PC-9 (cell line): ENCODE measurements at regions not wholly inside any gene's neighbourhood (a gene's known extent, or its start where the extent isn't known, plus 50 kb on each side); places are given as distances from the start of the nearest gene placed in this dataset.

Experiments used
- BruUV-seq: library from RNA; stranded (reverse); fragments of 400-500 nt; replicated peaks from 2 replicates; lab custom pipeline; 2021; lab: Mats Ljungman, UMichigan
- CTCF ChIA-PET: fragments of 300-600 bp; sonication (Branson Sonifier 250); formaldehyde crosslinking; loops from one replicate; lab custom pipeline; 2022; ENCODE audit warnings: antibody characterized with exemption; lab: Charles Lee
- POLR2A ChIA-PET: fragments of 300-600 bp; sonication (Branson Sonifier 250); formaldehyde crosslinking; loops from one replicate; lab custom pipeline; 2022; ENCODE audit warnings: antibody characterized with exemption; ENCODE audit not compliant: unreplicated experiment; lab: Charles Lee
- DNase-seq, 2 experiments: peaks; one replicate each; pipeline versions ENCODE4 v3.0.0 to v3.0.0-alpha.2; 2015 to 2022; ENCODE audit warnings: mixed read lengths in 1 of 2
- H2AFZ ChIP-seq: fragments of 200-600 bp; sonication (generic); 2 replicates; pipeline ENCODE4 v1.8.1; 2017; ENCODE audit warnings: antibody characterized with exemption
- H3F3A ChIP-seq: fragments of 200-600 bp; sonication (generic); 2 replicates; pipeline ENCODE4 v1.8.1; 2017; ENCODE audit warnings: antibody characterized with exemption, mild to moderate bottlenecking, low read depth; ENCODE audit not compliant: insufficient read depth
- H3K27ac ChIP-seq: fragments of 200-600 bp; sonication (generic); 2 replicates; pipeline ENCODE4 v1.6.1; 2016; ENCODE audit warnings: mixed run types
- H3K27me3 ChIP-seq: fragments of 200-600 bp; sonication (generic); 2 replicates; pipeline ENCODE4 v1.6.1; 2016; ENCODE audit warnings: low read depth, mixed run types; ENCODE audit not compliant: insufficient read depth
- H3K36me3 ChIP-seq: fragments of 200-600 bp; sonication (generic); 2 replicates; pipeline ENCODE4 v1.6.1; 2016; ENCODE audit warnings: low read depth, mixed run types
- H3K4me1 ChIP-seq: fragments of 200-600 bp; sonication (generic); replicated peaks from 2 replicates; pipeline ENCODE4 v1.6.1; 2016; ENCODE audit warnings: mixed run types; ENCODE audit not compliant: insufficient read depth
- H3K4me2 ChIP-seq: fragments of 200-600 bp; sonication (generic); 2 replicates; pipeline ENCODE4 v1.6.1; 2017; ENCODE audit warnings: mixed run types
- H3K4me3 ChIP-seq: fragments of 200-600 bp; sonication (generic); 2 replicates; pipeline ENCODE4 v1.6.1; 2016; ENCODE audit warnings: mixed run types
- H3K79me2 ChIP-seq: fragments of 200-600 bp; sonication (generic); 2 replicates; pipeline ENCODE4 v1.6.1; 2017; ENCODE audit warnings: low read depth, mixed run types
- H3K9me2 ChIP-seq: fragments of 200-600 bp; sonication (generic); 2 replicates; pipeline ENCODE4 v1.8.1; 2017; ENCODE audit warnings: mild to moderate bottlenecking; ENCODE audit not compliant: insufficient read depth
- H3K9me3 ChIP-seq: fragments of 200-600 bp; sonication (generic); 2 replicates; pipeline ENCODE4 v1.8.1; 2016; ENCODE audit warnings: low read depth; ENCODE audit not compliant: insufficient read depth
- H4K20me1 ChIP-seq: fragments of 200-600 bp; sonication (generic); 2 replicates; pipeline ENCODE4 v1.8.1; 2017; ENCODE audit not compliant: insufficient read depth
- EZH2 ChIP-seq: fragments of 200-600 bp; sonication (generic); IDR thresholded peaks from 2 replicates; pipeline ENCODE4 v1.8.0; 2017; ENCODE audit warnings: antibody characterized with exemption, low read depth
- intact Hi-C: fragments of 100-400 bp; cut with micrococcal nuclease; formaldehyde crosslinking; loops from one replicate; pipeline ENCODE4 v1.10.0; 2022; ENCODE audit not compliant: unreplicated experiment
- TF ChIP-seq, protein P1 (sequence below): fragments of 200-600 bp; sonication (generic); conservative IDR thresholded peaks from 2 replicates; pipeline ENCODE4 v1.6.1; 2017; ENCODE audit warnings: mixed run types, antibody characterized with exemption, mild to moderate bottlenecking, moderate library complexity

GRCh38 chr4:125511715-125512114 lies 197.0 kb downstream of the FAT4 start:
- CTCF ChIA-PET = no interaction called here
- Histone ChIP-seq H3K27me3 (no peaks in the 10 kb centered on the region), H4K20me1 (no peaks in the 10 kb centered on the region)

GRCh38 chr4:125515016-125515415 lies 200.3 kb downstream of the FAT4 start:
- Histone ChIP-seq H3K36me3 (no peaks in the 10 kb centered on the region), H3K9me3 (no peaks in the 10 kb centered on the region), H4K20me1 (no peaks in the 10 kb centered on the region), H2AFZ (no peak overlapping the region), H3K4me2 (no peak overlapping the region), H3K79me2 (no peaks in the 10 kb centered on the region), H3K4me3 (no peak overlapping the region), H3F3A (no peaks in the 10 kb centered on the region), H3K27me3 (no peaks in the 10 kb centered on the region), H3K27ac (no peak overlapping the region), H3K9me2 (no peaks in the 10 kb centered on the region), H3K4me1 (no peaks in the 10 kb centered on the region)
- BruUV-seq = no TSS peak
- POLR2A ChIA-PET = no interaction called here
- CTCF ChIA-PET = no interaction called here
- DNase-seq = no peak
- intact Hi-C loops = loop anchor here (10.0 kb wide), 1 partner anchor 200 kb away; the partner anchor contains the start of gene FAT4
- TF ChIP-seq, protein P1, sequence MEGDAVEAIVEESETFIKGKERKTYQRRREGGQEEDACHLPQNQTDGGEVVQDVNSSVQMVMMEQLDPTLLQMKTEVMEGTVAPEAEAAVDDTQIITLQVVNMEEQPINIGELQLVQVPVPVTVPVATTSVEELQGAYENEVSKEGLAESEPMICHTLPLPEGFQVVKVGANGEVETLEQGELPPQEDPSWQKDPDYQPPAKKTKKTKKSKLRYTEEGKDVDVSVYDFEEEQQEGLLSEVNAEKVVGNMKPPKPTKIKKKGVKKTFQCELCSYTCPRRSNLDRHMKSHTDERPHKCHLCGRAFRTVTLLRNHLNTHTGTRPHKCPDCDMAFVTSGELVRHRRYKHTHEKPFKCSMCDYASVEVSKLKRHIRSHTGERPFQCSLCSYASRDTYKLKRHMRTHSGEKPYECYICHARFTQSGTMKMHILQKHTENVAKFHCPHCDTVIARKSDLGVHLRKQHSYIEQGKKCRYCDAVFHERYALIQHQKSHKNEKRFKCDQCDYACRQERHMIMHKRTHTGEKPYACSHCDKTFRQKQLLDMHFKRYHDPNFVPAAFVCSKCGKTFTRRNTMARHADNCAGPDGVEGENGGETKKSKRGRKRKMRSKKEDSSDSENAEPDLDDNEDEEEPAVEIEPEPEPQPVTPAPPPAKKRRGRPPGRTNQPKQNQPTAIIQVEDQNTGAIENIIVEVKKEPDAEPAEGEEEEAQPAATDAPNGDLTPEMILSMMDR = no peak
- TF ChIP-seq EZH2 = no peak

More at GRCh38 chr4:125511715-125512114, 197.0 kb downstream of the FAT4 start:
- no peak overlapping the region for H3K4me3 ChIP-seq
- H3K79me2 ChIP-seq = no peaks in the 10 kb centered on the region
- H3K36me3 ChIP-seq = no peaks in the 10 kb centered on the region
- POLR2A ChIA-PET = no interaction called here
- no peak overlapping the region for H3K4me2 ChIP-seq
- BruUV-seq = no TSS peak
- no peak overlapping the region for H3K27ac ChIP-seq
- no peaks in the 10 kb centered on the region for H3K9me2 ChIP-seq
- no peaks in the 10 kb centered on the region for H3K4me1 ChIP-seq
- TF ChIP-seq, protein P1 = no peak
- no peak for TF ChIP-seq EZH2
- no peaks in the 10 kb centered on the region for H3K9me3 ChIP-seq
- intact Hi-C loops = loop anchor here (10.0 kb wide), 1 partner anchor 197 kb away; the partner anchor contains the start of gene FAT4
- no peaks in the 10 kb centered on the region for H3F3A ChIP-seq
- no peak for DNase-seq
- 0 out of 2 replicates have a peak overlapping the region, but pooled peaks have one; percentile 0 for H2AFZ ChIP-seq

DNA sequence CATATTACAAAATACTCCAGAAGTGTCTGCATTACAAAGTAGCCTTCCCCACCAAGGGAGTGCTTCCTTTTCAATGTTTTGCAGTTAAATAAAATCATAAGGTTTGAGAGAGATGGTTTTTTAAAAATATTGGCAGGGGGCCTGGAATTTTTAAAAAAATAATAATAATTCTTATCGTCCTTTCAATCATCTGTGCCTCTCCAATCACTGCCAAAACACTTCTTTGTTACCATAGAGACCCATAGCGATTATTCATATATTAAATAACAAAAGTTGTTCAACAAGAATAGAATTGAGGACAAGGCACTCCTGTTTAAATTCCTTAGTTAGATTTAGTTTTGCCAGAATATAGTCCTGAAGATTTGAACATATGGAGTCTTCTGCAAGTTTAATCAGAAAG lies 203.1 kb downstream of the FAT4 start:
- no peak for DNase-seq
- no peak overlapping the region for H2AFZ ChIP-seq
- BruUV-seq = no TSS peak
- POLR2A ChIA-PET = no interaction called here
- H3K27me3 ChIP-seq = no peaks in the 10 kb centered on the region
- CTCF ChIA-PET = no interaction called here
- no peaks in the 10 kb centered on the region for H3F3A ChIP-seq
- no peak overlapping the region for H3K4me2 ChIP-seq
- intact Hi-C loops = loop anchor here (10.0 kb wide), 1 partner anchor 203 kb away; the partner anchor contains the start of gene FAT4
- H3K9me3 ChIP-seq = no peaks in the 10 kb centered on the region
- H3K4me3 ChIP-seq = no peak overlapping the region
- no peak for TF ChIP-seq EZH2
- TF ChIP-seq, protein P1 = no peak
- H3K79me2 ChIP-seq = no peaks in the 10 kb centered on the region
- no peaks in the 10 kb centered on the region for H3K4me1 ChIP-seq
- no peaks in the 10 kb centered on the region for H3K9me2 ChIP-seq
- no peaks in the 10 kb centered on the region for H3K36me3 ChIP-seq
- H3K27ac ChIP-seq = no peak overlapping the region
- H4K20me1 ChIP-seq = no peaks in the 10 kb centered on the region
